Mesenchymal stem cell (in vitro differentiated cells and primary cell): ENCODE measurements at regions not wholly inside any gene's neighbourhood (a gene's known extent, or its start where the extent isn't known, plus 50 kb on each side); places are given as distances from the start of the nearest gene placed in this dataset.

ENCODE experiments used
- DNase-seq: peaks from one replicate; pipeline ENCODE4 v3.0.0-alpha.2; 2013
- H2AFZ ChIP-seq: one replicate; pipeline ENCODE4 v1.6.1; 2013; ENCODE audit warnings: low read depth, mild to moderate bottlenecking, control low read depth, inconsistent platforms, low read length, moderate library complexity
- H2AK5ac ChIP-seq: 2 replicates; pipeline ENCODE4 v1.6.1; 2013; ENCODE audit warnings: low read length, moderate library complexity, mild to moderate bottlenecking, inconsistent platforms; ENCODE audit not compliant: severe bottlenecking
- H2BK120ac ChIP-seq: one replicate; pipeline ENCODE4 v1.6.1; 2013; ENCODE audit warnings: low read depth, mild to moderate bottlenecking, inconsistent platforms, low read length, moderate library complexity
- H2BK12ac ChIP-seq, 2 experiments: one replicate each; pipeline ENCODE4 v1.6.1; 2013; ENCODE audit warnings: inconsistent platforms in 2 of 2, low read length in 2 of 2, mild to moderate bottlenecking in 2 of 2, moderate library complexity in 2 of 2, control low read depth in 1 of 2
- H2BK15ac ChIP-seq: one replicate; pipeline ENCODE4 v1.6.1; 2013; ENCODE audit warnings: mild to moderate bottlenecking, low read depth, inconsistent platforms; ENCODE audit not compliant: poor library complexity, severe bottlenecking
- H2BK5ac ChIP-seq: 2 replicates; pipeline ENCODE4 v1.6.1; 2013; ENCODE audit warnings: low read depth, mild to moderate bottlenecking, low read length, control low read depth, inconsistent platforms; ENCODE audit not compliant: poor library complexity, severe bottlenecking
- H3K14ac ChIP-seq, 2 experiments: one replicate each; pipeline ENCODE4 v1.6.1; 2013; ENCODE audit warnings: inconsistent platforms in 2 of 2, low read length in 2 of 2, control low read depth in 1 of 2, mild to moderate bottlenecking in 1 of 2, moderate library complexity in 1 of 2
- H3K18ac ChIP-seq, 2 experiments: one replicate each; pipeline ENCODE4 v1.6.1; 2013; ENCODE audit warnings: inconsistent platforms in 2 of 2, low read length in 2 of 2, control low read depth in 1 of 2, low read depth in 1 of 2, mild to moderate bottlenecking in 1 of 2
- H3K23ac ChIP-seq, 2 experiments: one replicate each; pipeline ENCODE4 v1.6.1; 2013; ENCODE audit warnings: inconsistent platforms in 2 of 2, low read length in 2 of 2, mild to moderate bottlenecking in 2 of 2, moderate library complexity in 2 of 2, control low read depth in 1 of 2
- H3K27ac ChIP-seq: 2 replicates; pipeline ENCODE4 v1.5.1; 2013; ENCODE audit warnings: mild to moderate bottlenecking, moderate library complexity, low read length, control low read depth, inconsistent platforms; ENCODE audit not compliant: poor library complexity, severe bottlenecking
- H3K27me3 ChIP-seq, 2 experiments: 2 replicates each; pipeline versions ENCODE4 v1.6.1 to v1.7.0; 2013; ENCODE audit warnings: low read length in 2 of 2, mild to moderate bottlenecking in 2 of 2, moderate library complexity in 2 of 2, control low read depth in 1 of 2, inconsistent platforms in 1 of 2; ENCODE audit not compliant: control insufficient read depth in 1 of 2, insufficient read depth in 1 of 2
- H3K36me3 ChIP-seq, 2 experiments: 2 replicates each; pipeline versions ENCODE4 v1.6.1 to v1.7.0; 2013; ENCODE audit warnings: low read length in 2 of 2, control low read depth in 1 of 2, inconsistent platforms in 1 of 2, low read depth in 1 of 2, mild to moderate bottlenecking in 1 of 2; ENCODE audit not compliant: insufficient read depth in 2 of 2, control insufficient read depth in 1 of 2
- H3K4ac ChIP-seq, 2 experiments: one replicate each; pipeline ENCODE4 v1.6.1; 2013; ENCODE audit warnings: inconsistent platforms in 2 of 2, low read length in 2 of 2, mild to moderate bottlenecking in 2 of 2, moderate library complexity in 2 of 2, control low read depth in 1 of 2, low read depth in 1 of 2
- H3K4me1 ChIP-seq: 2 replicates; pipeline ENCODE4 v1.6.1; 2013; ENCODE audit warnings: low read depth, low read length, control low read depth; ENCODE audit not compliant: control insufficient read depth, insufficient read depth
- H3K4me2 ChIP-seq: 2 replicates; pipeline ENCODE4 v1.6.1; 2013; ENCODE audit warnings: low read length, mild to moderate bottlenecking, inconsistent platforms; ENCODE audit not compliant: poor library complexity, severe bottlenecking
- H3K4me3 ChIP-seq, 2 experiments: 2 replicates each; pipeline versions ENCODE4 v1.5.1 to v1.7.0; 2013; ENCODE audit warnings: low read length in 2 of 2, mild to moderate bottlenecking in 2 of 2, control low read depth in 1 of 2, low read depth in 1 of 2; ENCODE audit not compliant: insufficient read depth in 1 of 2
- H3K79me1 ChIP-seq: replicated peaks from 2 replicates; pipeline ENCODE4 v1.6.1; 2013; ENCODE audit warnings: mild to moderate bottlenecking, control low read depth, low read length, inconsistent platforms; ENCODE audit not compliant: poor library complexity, severe bottlenecking
- H3K9ac ChIP-seq: 2 replicates; pipeline ENCODE4 v1.7.0; 2013; ENCODE audit warnings: mild to moderate bottlenecking, low read length, moderate library complexity
- H3K9me3 ChIP-seq: 2 replicates; pipeline ENCODE4 v1.7.0; 2013; ENCODE audit warnings: mild to moderate bottlenecking, low read length; ENCODE audit not compliant: control insufficient read depth
- H4K8ac ChIP-seq: one replicate; pipeline ENCODE4 v1.6.1; 2013; ENCODE audit warnings: inconsistent platforms, mild to moderate bottlenecking, low read length, moderate library complexity
- H4K91ac ChIP-seq: one replicate; pipeline ENCODE4 v1.6.1; 2013; ENCODE audit warnings: mild to moderate bottlenecking, low read length, inconsistent platforms
- WGBS: methylation state at CpG from one replicate; pipeline ENCODE4 v1.1.7; 2013; ENCODE audit warnings: mixed read lengths; 5-methylcytosine and 5-hydroxymethylcytosine counted together

- Histone ChIP-seq H3K4me1 (no peaks in the 10 kb centered on the region), H3K14ac (no peak overlapping the region), H3K4me2 (no peak overlapping the region), H3K18ac (no peak overlapping the region), H2BK15ac (no peak overlapping the region), H3K27me3 (peaks cover 5 to 10% of the 10 kb centered on the region in 2 experiments), H2BK120ac (no peak overlapping the region), H3K9me3 (no peaks in the 10 kb centered on the region), H3K23ac (no peak overlapping the region), H3K9ac (no peak overlapping the region), H3K36me3 (peaks cover 0 to 3% of the 10 kb centered on the region in 2 experiments), H3K27ac (no peak overlapping the region), H4K91ac (no peak overlapping the region), H3K79me1 (no peaks in the 10 kb centered on the region), H4K8ac (no peak overlapping the region), H3K4ac (no peak overlapping the region), H3K4me3 (no peak overlapping the region), H2AK5ac (no peak overlapping the region), H2BK12ac (no peak overlapping the region), H2BK5ac (no peak overlapping the region), H2AFZ (no peak overlapping the region)
- WGBS: 88% methylated on average over 12 of the region's 12 CpGs
- DNase-seq: no peak
Observed at GRCh38 chr10:26647602-26648244, 49.8 kb upstream of the PDSS1 start.
